HEK293 (cell line): ENCODE measurements at regions not wholly inside any gene's neighbourhood (a gene's known extent, or its start where the extent isn't known, plus 50 kb on each side); places are given as distances from the start of the nearest gene placed in this dataset.

Experiments
- CTCF ChIA-PET: fragments of 350-600 bp; formaldehyde crosslinking; extraction: SDS; loops from one replicate; lab custom pipeline; 2021; ENCODE audit warnings: antibody characterized with exemption; lab: Yijun Ruan, JAX
- POLR2A ChIA-PET: fragments of 300-600 bp; formaldehyde crosslinking; extraction: SDS; loops from one replicate; lab custom pipeline; 2020; ENCODE audit warnings: antibody characterized with exemption, inconsistent platforms; lab: Yijun Ruan, JAX
- H3K27ac ChIP-seq: fragments of 200-500 bp; sonication (Bioruptor generic); 2 replicates; pipeline ENCODE4 v1.5.1; 2014; ENCODE audit warnings: low read depth, low read length, control low read depth, inconsistent platforms; ENCODE audit errors: extremely low read depth
- H3K36me3 ChIP-seq, 2 experiments: fragments of 200-500 bp in 1 of 2; sonication (Bioruptor generic) in 1 of 2; 1 replicate in 1 of 2; 2 replicates in 1 of 2; pipeline ENCODE4 v1.5.1; 2014 to 2017; ENCODE audit warnings: inconsistent platforms in 2 of 2, low read length in 2 of 2; ENCODE audit not compliant: control insufficient read depth in 2 of 2, insufficient read depth in 1 of 2
- H3K4me1 ChIP-seq: fragments of 200-500 bp; sonication (Bioruptor generic); 2 replicates; pipeline ENCODE4 v1.5.1; 2014; ENCODE audit warnings: mild to moderate bottlenecking, low read length, inconsistent platforms; ENCODE audit not compliant: control insufficient read depth, insufficient read depth
- H3K4me3 ChIP-seq: 2 replicates; pipeline ENCODE4 v1.5.1; 2011; ENCODE audit warnings: low read depth, mild to moderate bottlenecking, control low read depth, low read length, moderate library complexity
- H3K9me3 ChIP-seq: fragments of 200-500 bp; sonication (Bioruptor generic); 2 replicates; pipeline ENCODE4 v1.5.1; 2014; ENCODE audit warnings: low read depth, low read length, inconsistent platforms; ENCODE audit not compliant: control insufficient read depth, insufficient read depth
- GLI2 ChIP-seq: fragments of 450-650 bp; formaldehyde crosslinking; IDR thresholded peaks from 2 replicates; pipeline ENCODE4; 2017; ENCODE audit warnings: missing biosample characterization, missing genetic modification characterization, low read depth, borderline replicate concordance
- GLIS1 ChIP-seq: fragments of 450-650 bp; formaldehyde crosslinking; IDR thresholded peaks from 2 replicates; pipeline ENCODE4 v1.5.1; 2016; ENCODE audit warnings: missing biosample characterization, missing genetic modification characterization
- HOXC10 ChIP-seq: sonication (generic); formaldehyde crosslinking; IDR thresholded peaks from 2 replicates; pipeline ENCODE4 v1.8.1; 2023; ENCODE audit warnings: mild to moderate bottlenecking, missing genetic modification reagents
- MEIS1 ChIP-seq: sonication (generic); formaldehyde crosslinking; IDR thresholded peaks from 2 replicates; pipeline ENCODE4 v1.8.1; 2022; ENCODE audit warnings: missing genetic modification reagents, mild to moderate bottlenecking, borderline replicate concordance
- OSR2 ChIP-seq: fragments of 450-650 bp; formaldehyde crosslinking; IDR thresholded peaks from 2 replicates; pipeline ENCODE4 v1.5.1; 2016; ENCODE audit warnings: missing biosample characterization, missing genetic modification characterization
- PRDM4 ChIP-seq: fragments of 450-650 bp; formaldehyde crosslinking; IDR thresholded peaks from 2 replicates; pipeline ENCODE4 v1.5.1; 2017; ENCODE audit warnings: missing biosample characterization, missing genetic modification characterization
- PRDM6 ChIP-seq: fragments of 450-650 bp; formaldehyde crosslinking; IDR thresholded peaks from 2 replicates; pipeline ENCODE4 v1.5.1; 2017; ENCODE audit warnings: missing biosample characterization, missing genetic modification characterization
- ZFP3 ChIP-seq: fragments of 450-650 bp; formaldehyde crosslinking; IDR thresholded peaks from 2 replicates; pipeline ENCODE4 v1.5.1; 2016; ENCODE audit warnings: low read depth, missing biosample characterization, missing genetic modification characterization
- ZNF157 ChIP-seq: fragments of 450-650 bp; formaldehyde crosslinking; IDR thresholded peaks from 2 replicates; pipeline ENCODE4 v1.5.1; 2016; ENCODE audit warnings: missing biosample characterization, missing genetic modification characterization
- ZNF16 ChIP-seq: fragments of 450-650 bp; formaldehyde crosslinking; IDR thresholded peaks from 2 replicates; pipeline ENCODE4 v1.5.1; 2016; ENCODE audit warnings: low read depth, missing biosample characterization, missing genetic modification characterization
- ZNF202 ChIP-seq: fragments of 450-650 bp; formaldehyde crosslinking; IDR thresholded peaks from 2 replicates; pipeline ENCODE4 v1.5.1; 2016; ENCODE audit warnings: missing biosample characterization, missing genetic modification characterization, borderline replicate concordance
- ZNF211 ChIP-seq: fragments of 450-650 bp; formaldehyde crosslinking; IDR thresholded peaks from 2 replicates; pipeline ENCODE4 v1.5.1; 2016; ENCODE audit warnings: low read depth, missing biosample characterization, missing genetic modification characterization
- ZNF248 ChIP-seq: fragments of 450-650 bp; formaldehyde crosslinking; IDR thresholded peaks from 2 replicates; pipeline ENCODE4 v1.5.1; 2017; ENCODE audit warnings: missing biosample characterization, missing genetic modification characterization
- ZNF341 ChIP-seq: fragments of 450-650 bp; formaldehyde crosslinking; IDR thresholded peaks from 2 replicates; pipeline ENCODE4; 2016; ENCODE audit warnings: low read depth, missing biosample characterization, missing genetic modification characterization
- ZNF354C ChIP-seq: fragments of 450-650 bp; formaldehyde crosslinking; IDR thresholded peaks from 2 replicates; pipeline ENCODE4 v1.5.1; 2016; ENCODE audit warnings: missing biosample characterization, missing genetic modification characterization, low read depth, borderline replicate concordance
- ZNF501 ChIP-seq: fragments of 450-650 bp; formaldehyde crosslinking; IDR thresholded peaks from 2 replicates; pipeline ENCODE4 v1.5.1; 2016; ENCODE audit warnings: missing biosample characterization, missing genetic modification characterization
- ZNF621 ChIP-seq: fragments of 450-650 bp; formaldehyde crosslinking; IDR thresholded peaks from 2 replicates; pipeline ENCODE4 v1.5.1; 2017; ENCODE audit warnings: missing biosample characterization, missing genetic modification characterization
- ZNF626 ChIP-seq: fragments of 450-650 bp; sonication (Bioruptor Pico); formaldehyde crosslinking; IDR thresholded peaks from 2 replicates; pipeline ENCODE4 v1.5.1; 2018; ENCODE audit warnings: missing biosample characterization, missing genetic modification characterization, inconsistent platforms
- ZNF701 ChIP-seq: fragments of 450-650 bp; formaldehyde crosslinking; IDR thresholded peaks from 2 replicates; pipeline ENCODE4 v1.5.1; 2016; ENCODE audit warnings: missing biosample characterization, missing genetic modification characterization
- ZSCAN18 ChIP-seq: fragments of 450-650 bp; formaldehyde crosslinking; IDR thresholded peaks from 2 replicates; pipeline ENCODE4 v1.5.1; 2016; ENCODE audit warnings: missing biosample characterization, missing genetic modification characterization
- ZSCAN4 ChIP-seq: fragments of 450-650 bp; formaldehyde crosslinking; IDR thresholded peaks from 2 replicates; pipeline ENCODE4 v1.5.1; 2017; ENCODE audit warnings: missing biosample characterization, missing genetic modification characterization
- ZXDB ChIP-seq: fragments of 450-650 bp; formaldehyde crosslinking; IDR thresholded peaks from 2 replicates; pipeline ENCODE4 v1.5.1; 2016; ENCODE audit warnings: missing biosample characterization, missing genetic modification characterization

- H3K4me1 ChIP-seq = peaks cover 9% of the 10 kb centered on the region; the same call in 1 of the 2 replicates
- ChIA-PET CTCF (interaction anchor here (0.5 kb wide), 2 partner anchors 33 to 40 kb away, joined by 4 to 7 read pairs; no protein-coding TSS in a partner anchor), POLR2A (no interaction called here)
- H3K9me3 ChIP-seq = no peaks in the 10 kb centered on the region
- H3K4me3 ChIP-seq = no peak overlapping the region
- H3K36me3 ChIP-seq = no peaks in the 10 kb centered on the region
- TF ChIP-seq ZNF701 (tag by site-specific recombination) = no peak
- TF ChIP-seq HOXC10 (CRISPR knock-in tag) = no peak
- no peak for TF ChIP-seq ZFP3
- no peak for TF ChIP-seq MEIS1 (CRISPR knock-in tag)
- TF ChIP-seq ZNF248 (tag by site-specific recombination) = no peak
- no peak for TF ChIP-seq ZNF626 (tag by site-specific recombination)
- TF ChIP-seq ZSCAN18 (tag by site-specific recombination) = no peak
- no peak for TF ChIP-seq GLI2 (tag by site-specific recombination)
- TF ChIP-seq ZNF211 (tag by site-specific recombination) = no peak
- no peak for TF ChIP-seq ZNF501 (tag by site-specific recombination)
- no peak for TF ChIP-seq ZNF202
- TF ChIP-seq ZNF341 (tag by site-specific recombination) = no peak
- no peak for TF ChIP-seq PRDM4 (tag by site-specific recombination)
- TF ChIP-seq ZXDB (tag by site-specific recombination) = no peak
- no peak for TF ChIP-seq ZNF157 (tag by site-specific recombination)
- no peak for TF ChIP-seq ZNF354C
- TF ChIP-seq PRDM6 (tag by site-specific recombination) = no peak
- no peak for TF ChIP-seq ZSCAN4 (tag by site-specific recombination)
- no peak for TF ChIP-seq ZNF621
- no peak overlapping the region for H3K27ac ChIP-seq
Observed at GRCh38 chr2:121034551-121034950, 250.5 kb downstream of the TFCP2L1 start.

GRCh38 chr2:121036226-121036692 is 248.7 kb downstream of the TFCP2L1 start:
- ChIA-PET POLR2A (interaction anchor here (1.3 kb wide), 1 partner anchor 39 kb away, joined by 3 read pairs; no protein-coding TSS in a partner anchor), CTCF (interaction anchor here (0.8 to 1.5 kb wide), 3 partner anchors 9 to 356 kb away, joined by 3 read pairs; no protein-coding TSS in a partner anchor)
- H3K4me3 ChIP-seq = no peak overlapping the region
- peaks cover 9% of the 10 kb centered on the region; the same call in 1 of the 2 replicates for H3K4me1 ChIP-seq
- no peaks in the 10 kb centered on the region for H3K9me3 ChIP-seq
- peak; percentile 19; the same call in 1 of the 2 replicates for TF ChIP-seq PRDM6 (tag by site-specific recombination)
- TF ChIP-seq GLIS1 (tag by site-specific recombination) = peak; percentile 86
- peak; percentile 39; the same call in 1 of the 2 replicates for TF ChIP-seq OSR2 (tag by site-specific recombination)
- TF ChIP-seq ZNF16 = no peak
- H3K36me3 ChIP-seq = no peaks in the 10 kb centered on the region
- no peak overlapping the region for H3K27ac ChIP-seq
